AG04449 (cell line): ENCODE measurements at regions not wholly inside any gene's neighbourhood (a gene's known extent, or its start where the extent isn't known, plus 50 kb on each side); places are given as distances from the start of the nearest gene placed in this dataset.

Experiments
- CTCF ChIA-PET: fragments of 350-600 bp; formaldehyde crosslinking; extraction: SDS; loops from one replicate; lab custom pipeline; 2021; ENCODE audit warnings: antibody characterized with exemption; lab: Yijun Ruan, JAX
- POLR2A ChIA-PET: fragments of 400-600, 350-600 bp; formaldehyde crosslinking; extraction: SDS; loops from one replicate; lab custom pipeline; 2020; ENCODE audit warnings: antibody characterized with exemption, inconsistent platforms; lab: Yijun Ruan, JAX
- DNase-seq: peaks from one replicate; pipeline ENCODE4 v3.0.0-alpha.2; 2010; ENCODE audit warnings: low read depth, low spot score
- H3K4me3 ChIP-seq: 2 replicates; pipeline ENCODE4 v1.5.1; 2011; ENCODE audit warnings: low read depth, mild to moderate bottlenecking, control low read depth, low read length
- CTCF ChIP-seq: IDR thresholded peaks from one replicate; pipeline ENCODE4 v1.5.1; 2011; ENCODE audit warnings: mild to moderate bottlenecking, moderate library complexity, low read length, control low read depth, inconsistent platforms; ENCODE audit not compliant: insufficient read depth; ENCODE audit errors: missing control alignments

DNA sequence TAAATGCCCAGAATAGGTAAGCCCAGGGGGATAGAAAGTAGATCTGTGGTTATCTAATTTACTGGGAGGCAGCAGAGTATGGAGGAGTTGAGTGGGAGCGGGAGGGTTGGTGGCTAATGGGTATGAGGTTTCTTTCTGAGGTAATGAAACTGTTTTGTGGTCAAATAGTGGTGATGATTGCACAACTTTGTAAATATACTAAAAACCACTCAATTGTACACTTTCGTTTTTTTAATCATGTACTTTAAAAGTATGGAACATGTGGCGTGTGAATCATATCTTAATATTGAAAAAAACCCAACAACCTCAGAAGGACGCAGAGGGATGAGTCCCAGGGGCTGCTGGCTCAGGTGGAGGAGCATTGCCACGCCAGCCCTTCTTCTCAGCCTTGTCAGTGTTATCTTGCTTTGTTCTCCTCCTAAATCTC, 118.1 kb downstream of the WDR11 start:
- ChIA-PET CTCF (no interaction called here), POLR2A (no interaction called here)
- DNase-seq: no peak
- no peak overlapping the region for H3K4me3 ChIP-seq
- TF ChIP-seq CTCF: no peak

DNA sequence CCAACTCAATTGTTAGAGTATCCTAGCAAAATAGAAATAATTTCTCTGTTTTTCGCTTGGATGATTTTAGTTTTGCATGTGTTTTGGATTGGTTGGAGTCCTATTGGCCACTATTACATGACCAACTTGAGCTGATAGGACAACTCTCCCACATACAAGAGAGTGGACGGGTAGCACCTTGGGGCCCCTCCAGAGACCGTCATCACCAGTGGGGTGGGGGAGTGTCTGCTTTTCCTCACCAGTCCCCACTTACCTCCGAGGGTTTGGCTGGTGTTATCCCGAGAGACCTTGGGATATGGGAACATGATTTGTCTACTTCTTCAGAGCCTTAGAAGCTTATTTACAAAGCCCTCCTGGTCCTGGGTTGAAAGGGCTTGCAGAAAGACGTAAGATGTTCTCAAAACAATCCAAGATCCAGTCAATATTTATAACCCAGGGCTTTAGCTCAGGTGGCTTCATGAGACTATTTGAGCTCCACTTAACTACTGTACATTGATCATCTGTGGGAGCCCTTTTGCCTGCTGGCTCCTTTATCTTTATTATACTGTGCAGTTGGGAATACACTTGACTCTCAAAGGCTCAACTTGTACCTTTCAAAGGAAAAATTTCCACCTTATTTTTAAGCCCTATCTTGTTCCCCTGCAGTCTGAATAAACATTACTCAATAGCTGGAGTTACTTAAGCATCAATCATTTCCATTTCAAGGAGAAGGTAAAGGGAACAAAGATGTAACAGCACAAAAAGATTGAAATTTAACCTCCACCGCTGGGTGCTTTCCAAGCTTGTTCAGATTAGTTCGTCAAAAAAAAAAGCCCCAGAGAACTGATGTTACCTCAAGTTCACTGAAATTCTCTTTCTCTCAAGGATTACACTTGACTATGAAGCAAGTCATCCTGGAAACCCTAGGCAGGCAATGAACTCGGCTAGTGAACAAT, 119.7 kb downstream of the WDR11 start:
- DNase-seq: no peak
- CTCF ChIA-PET: no interaction called here
- POLR2A ChIA-PET: no interaction called here
- no peak for TF ChIP-seq CTCF
- H3K4me3 ChIP-seq: no peak overlapping the region

- no peak for TF ChIP-seq CTCF
- no peak overlapping the region for H3K4me3 ChIP-seq
- ChIA-PET CTCF (no interaction called here), POLR2A (no interaction called here)
- no peak for DNase-seq
Measured at GRCh38 chr10:120971671-120972070, 120.5 kb downstream of the WDR11 start.

DNA sequence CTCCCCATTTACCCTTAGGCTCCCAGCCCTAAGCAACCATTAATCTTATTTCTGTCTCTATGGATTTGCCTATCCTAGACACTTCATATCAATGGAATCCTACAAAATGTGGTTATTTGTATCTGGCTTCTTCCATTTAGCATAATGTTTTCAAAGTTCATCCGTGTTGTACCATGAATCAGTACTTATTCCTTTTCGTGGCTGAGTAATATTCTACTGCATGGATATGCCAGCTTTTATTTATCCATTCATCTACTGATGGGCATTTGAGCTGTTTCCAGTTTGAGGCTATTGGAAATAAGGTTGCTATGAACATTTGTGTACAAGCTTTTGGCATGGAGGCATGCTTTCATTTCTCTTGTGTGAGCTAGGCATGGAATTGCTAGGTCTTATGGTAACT, 121.1 kb downstream of the WDR11 start:
- ChIA-PET POLR2A (no interaction called here), CTCF (no interaction called here)
- no peak for TF ChIP-seq CTCF
- H3K4me3 ChIP-seq: no peak overlapping the region
- DNase-seq: no peak

GRCh38 chr10:120975072-120975867, 124.1 kb downstream of the WDR11 start:
- CTCF ChIA-PET: no interaction called here
- no peak for DNase-seq
- H3K4me3 ChIP-seq: no peak overlapping the region
- POLR2A ChIA-PET: no interaction called here
- TF ChIP-seq CTCF: no peak

DNA sequence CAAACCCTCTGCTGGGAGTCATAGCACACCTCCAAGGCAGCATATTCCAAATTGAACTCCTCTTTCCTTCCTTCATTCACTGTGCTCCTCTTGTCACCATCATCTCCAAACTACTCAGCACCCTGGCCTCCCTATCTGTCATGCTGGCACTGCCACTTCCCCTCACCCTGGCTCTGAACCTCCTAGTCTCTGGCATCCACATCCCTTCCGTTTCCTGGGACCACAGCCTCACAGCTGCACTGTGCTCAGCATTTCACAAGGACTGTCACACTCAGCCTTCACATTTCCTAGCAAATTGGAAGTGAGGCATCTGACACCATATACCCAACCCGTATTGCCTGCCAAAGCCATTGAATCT, 124.7 kb downstream of the WDR11 start:
- no peak for DNase-seq
- POLR2A ChIA-PET: no interaction called here
- H3K4me3 ChIP-seq: no peak overlapping the region
- no peak for TF ChIP-seq CTCF
- CTCF ChIA-PET: no interaction called here
